OCI-LY3 (cell line): ENCODE measurements at regions not wholly inside any gene's neighbourhood (a gene's known extent, or its start where the extent isn't known, plus 50 kb on each side); places are given as distances from the start of the nearest gene placed in this dataset.
"Not testable (repeated sequence)": the region's sequence is repeated elsewhere in the genome, so short reads cannot be mapped to it uniquely, and the experiment has no call there.

Experiments used
- EZH2phosphoT487 ChIP-seq: fragments of 200-600 bp; shearing (Covaris generic); IDR thresholded peaks from 2 replicates; pipeline ENCODE4 v1.6.1; 2018; ENCODE audit warnings: antibody characterized with exemption, mixed run types, low read depth
- TF ChIP-seq, protein P1 (sequence below): fragments of 200-600, 300-600 bp; sonication (generic); IDR thresholded peaks from 2 replicates; pipeline ENCODE4 v1.5.1; 2014; ENCODE audit warnings: antibody characterized with exemption, low read length, low read depth

DNA sequence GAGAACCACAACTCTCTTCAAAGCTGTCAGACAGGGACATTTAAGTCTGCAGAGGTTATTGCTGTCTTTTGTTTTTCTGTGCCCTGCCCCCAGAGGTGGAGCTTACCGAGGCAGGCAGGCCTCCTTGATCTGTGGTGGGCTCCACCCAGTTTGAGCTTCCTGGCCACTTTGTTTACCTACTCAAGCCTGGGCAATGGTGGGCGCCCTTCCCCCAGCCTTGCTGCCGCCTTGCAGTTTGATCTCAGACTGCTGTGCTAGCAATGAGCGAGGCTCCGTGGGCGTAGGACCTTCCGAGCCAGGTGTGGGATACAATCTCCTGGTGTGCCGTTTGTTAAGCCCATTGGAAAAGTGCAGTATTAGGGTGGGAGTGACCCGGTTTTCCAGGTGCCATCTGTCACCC, 822.1 kb downstream of the KCNMA1 start:
- TF ChIP-seq, protein P1, sequence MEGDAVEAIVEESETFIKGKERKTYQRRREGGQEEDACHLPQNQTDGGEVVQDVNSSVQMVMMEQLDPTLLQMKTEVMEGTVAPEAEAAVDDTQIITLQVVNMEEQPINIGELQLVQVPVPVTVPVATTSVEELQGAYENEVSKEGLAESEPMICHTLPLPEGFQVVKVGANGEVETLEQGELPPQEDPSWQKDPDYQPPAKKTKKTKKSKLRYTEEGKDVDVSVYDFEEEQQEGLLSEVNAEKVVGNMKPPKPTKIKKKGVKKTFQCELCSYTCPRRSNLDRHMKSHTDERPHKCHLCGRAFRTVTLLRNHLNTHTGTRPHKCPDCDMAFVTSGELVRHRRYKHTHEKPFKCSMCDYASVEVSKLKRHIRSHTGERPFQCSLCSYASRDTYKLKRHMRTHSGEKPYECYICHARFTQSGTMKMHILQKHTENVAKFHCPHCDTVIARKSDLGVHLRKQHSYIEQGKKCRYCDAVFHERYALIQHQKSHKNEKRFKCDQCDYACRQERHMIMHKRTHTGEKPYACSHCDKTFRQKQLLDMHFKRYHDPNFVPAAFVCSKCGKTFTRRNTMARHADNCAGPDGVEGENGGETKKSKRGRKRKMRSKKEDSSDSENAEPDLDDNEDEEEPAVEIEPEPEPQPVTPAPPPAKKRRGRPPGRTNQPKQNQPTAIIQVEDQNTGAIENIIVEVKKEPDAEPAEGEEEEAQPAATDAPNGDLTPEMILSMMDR = not testable (repeated sequence)
- not testable (repeated sequence) for TF ChIP-seq EZH2phosphoT487
